ENCODE measurements at regions not wholly inside any gene's neighbourhood (a gene's known extent, or its start where the extent isn't known, plus 50 kb on each side); places are given as distances from the start of the nearest gene placed in this dataset.

- TF ChIP-seq CTCF (IDR thresholded peaks at IDR 0.05) = no peak
- no peak for DNase-seq (ENCODE audit: low spot score)
- H3K27ac ChIP-seq = no peak overlapping the region
- no peaks in the 10 kb centered on the region for H3K27me3 ChIP-seq
- H3K36me3 ChIP-seq = no peaks in the 10 kb centered on the region
- no peaks in the 10 kb centered on the region for H3K4me1 ChIP-seq
- no peaks in the 10 kb centered on the region for H3K9me3 ChIP-seq
- no peak overlapping the region for H3K4me3 ChIP-seq
Observed at GRCh38 chr13:104143760-104144416, 1077.7 kb upstream of the SLC10A2 start.

DNA sequence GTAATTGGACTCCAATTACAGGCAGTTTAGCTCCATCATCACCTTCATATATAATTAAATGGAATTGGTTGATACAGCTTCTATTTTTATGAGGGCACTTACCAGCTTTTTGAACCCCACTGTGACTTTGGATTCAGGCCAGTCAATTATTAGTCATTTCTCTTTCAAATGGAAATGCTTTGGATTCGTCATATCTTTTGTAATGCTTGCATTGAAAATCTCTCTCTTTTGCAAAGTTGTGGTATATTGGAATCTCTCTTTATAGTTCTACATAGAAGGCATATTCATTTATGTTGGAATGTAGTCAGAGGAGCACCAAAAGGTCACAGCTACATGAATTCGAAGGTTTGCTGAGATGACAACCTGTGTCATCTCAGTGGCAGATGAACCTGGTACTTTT is 1074.3 kb upstream of the SLC10A2 start:
- Histone ChIP-seq H3K36me3 (no peaks in the 10 kb centered on the region), H3K4me3 (no peak overlapping the region), H3K27me3 (no peaks in the 10 kb centered on the region), H3K4me1 (no peaks in the 10 kb centered on the region), H3K27ac (no peak overlapping the region), H3K9me3 (no peaks in the 10 kb centered on the region)
- TF ChIP-seq CTCF (IDR thresholded peaks at IDR 0.05) = no peak
- DNase-seq (ENCODE audit: low spot score) = no peak

DNA sequence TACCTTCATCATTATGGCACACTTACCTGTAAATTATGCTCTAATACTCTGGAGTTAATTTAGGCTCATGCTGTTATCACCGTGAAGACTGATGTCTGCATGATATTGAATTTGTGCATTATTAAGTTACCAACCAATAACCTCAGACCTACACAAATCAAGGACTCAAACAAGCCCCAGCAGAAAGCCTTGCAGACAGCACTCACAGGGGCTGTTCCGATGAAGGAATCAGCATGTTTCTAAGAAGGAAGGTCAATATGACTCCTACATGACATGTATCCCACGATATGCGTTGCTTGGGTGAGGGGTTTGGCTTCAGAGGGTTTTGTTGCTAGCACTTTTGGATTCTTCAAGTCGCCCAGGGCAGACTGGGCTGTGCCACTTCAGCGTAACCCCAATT is 1071.2 kb upstream of the SLC10A2 start:
- Histone ChIP-seq H3K4me1 (no peaks in the 10 kb centered on the region), H3K9me3 (no peaks in the 10 kb centered on the region), H3K36me3 (no peaks in the 10 kb centered on the region), H3K27ac (no peak overlapping the region), H3K27me3 (no peaks in the 10 kb centered on the region), H3K4me3 (no peak overlapping the region)
- no peak for DNase-seq (ENCODE audit: low spot score)
- no peak for TF ChIP-seq CTCF (IDR thresholded peaks at IDR 0.05)

GRCh38 chr13:104132849-104133248 is 1066.6 kb upstream of the SLC10A2 start:
- TF ChIP-seq CTCF (IDR thresholded peaks at IDR 0.05) = no peak

GRCh38 chr13:104114101-104114500 is 1047.9 kb upstream of the SLC10A2 start:
- Histone ChIP-seq H3K36me3 (no peaks in the 10 kb centered on the region), H3K9me3 (no peaks in the 10 kb centered on the region), H3K27ac (no peak overlapping the region), H3K4me1 (no peaks in the 10 kb centered on the region), H3K4me3 (no peak overlapping the region), H3K27me3 (no peaks in the 10 kb centered on the region)
- no peak for TF ChIP-seq CTCF (IDR thresholded peaks at IDR 0.05)
- DNase-seq (ENCODE audit: low spot score) = no peak

More at GRCh38 chr13:104132849-104133248, 1066.6 kb upstream of the SLC10A2 start:
- DNase-seq (ENCODE audit: low spot score) = no peak
- no peaks in the 10 kb centered on the region for H3K36me3 ChIP-seq
- H3K27me3 ChIP-seq = no peaks in the 10 kb centered on the region
- H3K27ac ChIP-seq = no peak overlapping the region
- no peak overlapping the region for H3K4me3 ChIP-seq
- H3K4me1 ChIP-seq = no peaks in the 10 kb centered on the region
- H3K9me3 ChIP-seq = no peaks in the 10 kb centered on the region

DNA sequence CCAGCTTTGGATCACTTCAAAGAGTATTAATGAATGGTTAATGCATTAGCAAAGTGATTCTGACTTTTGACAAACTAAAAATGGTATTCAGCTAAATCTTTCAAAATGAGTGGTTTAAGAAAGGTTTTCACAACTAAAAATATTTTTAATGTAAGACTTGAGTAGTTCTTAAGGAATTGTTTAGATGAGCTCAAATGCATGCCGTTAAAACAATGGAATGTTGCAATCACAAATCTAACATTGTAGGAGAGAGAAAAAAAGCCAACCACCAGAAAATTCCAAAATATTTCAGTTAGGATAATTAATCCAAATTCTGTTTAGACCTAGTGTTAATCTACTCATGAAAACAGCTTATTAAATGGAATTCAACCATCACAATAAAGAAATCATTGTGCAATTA is 1044.8 kb upstream of the SLC10A2 start:
- H3K4me1 ChIP-seq = no peaks in the 10 kb centered on the region
- DNase-seq (ENCODE audit: low spot score) = no peak
- TF ChIP-seq CTCF (IDR thresholded peaks at IDR 0.05) = no peak
- H3K36me3 ChIP-seq = no peaks in the 10 kb centered on the region
- no peak overlapping the region for H3K27ac ChIP-seq
- no peaks in the 10 kb centered on the region for H3K9me3 ChIP-seq
- H3K4me3 ChIP-seq = no peak overlapping the region
- H3K27me3 ChIP-seq = no peaks in the 10 kb centered on the region

All from right atrium auricular region (tissue), 2 donors.